ENCODE measurements at regions not wholly inside any gene's neighbourhood (a gene's known extent, or its start where the extent isn't known, plus 50 kb on each side); places are given as distances from the start of the nearest gene placed in this dataset.

DNA sequence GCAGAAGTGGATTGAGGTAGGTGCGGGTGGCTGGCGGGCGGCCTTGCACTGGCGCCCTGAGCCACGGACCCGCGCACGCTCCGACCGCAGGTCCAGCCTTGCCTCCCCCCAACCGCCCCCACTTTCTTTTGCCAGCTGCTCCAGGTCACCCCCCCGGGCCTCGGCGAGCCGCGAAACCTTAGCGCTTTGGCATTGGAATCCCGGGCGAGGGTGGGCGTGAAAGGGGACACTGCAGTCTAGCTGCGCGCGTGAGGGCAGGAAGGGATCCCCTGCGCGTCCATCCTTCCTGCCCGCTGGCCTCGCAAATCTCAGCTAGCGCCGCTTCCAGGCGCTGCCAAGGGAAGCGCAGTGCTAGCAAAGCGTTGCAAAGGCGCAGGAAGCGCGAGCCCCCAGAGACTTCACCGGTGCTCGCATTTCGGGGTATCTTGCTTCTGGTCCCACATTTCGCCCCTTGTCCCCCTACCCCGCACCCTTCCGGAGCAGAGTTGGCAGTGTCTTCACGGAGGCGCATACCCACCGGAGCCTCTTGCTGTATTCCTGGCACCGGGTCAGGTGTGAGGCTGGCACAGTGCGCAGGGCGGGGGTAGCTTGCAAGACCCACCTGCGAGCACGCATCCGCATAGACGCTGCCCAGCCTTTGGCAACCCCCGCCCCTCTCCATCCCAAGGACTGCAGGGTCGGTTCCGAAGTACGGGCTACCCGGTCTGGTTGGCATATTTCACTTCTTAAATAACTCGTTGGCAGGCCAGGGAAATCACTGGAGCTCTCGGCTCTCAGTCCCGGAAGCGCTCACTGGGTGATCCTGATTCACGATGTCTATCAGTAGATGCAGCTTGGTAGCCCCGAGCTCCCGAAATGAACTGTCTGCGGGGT, 104.4 kb downstream of the UCHL1 start:
- POLR2A ChIA-PET: no interaction called here

DNA sequence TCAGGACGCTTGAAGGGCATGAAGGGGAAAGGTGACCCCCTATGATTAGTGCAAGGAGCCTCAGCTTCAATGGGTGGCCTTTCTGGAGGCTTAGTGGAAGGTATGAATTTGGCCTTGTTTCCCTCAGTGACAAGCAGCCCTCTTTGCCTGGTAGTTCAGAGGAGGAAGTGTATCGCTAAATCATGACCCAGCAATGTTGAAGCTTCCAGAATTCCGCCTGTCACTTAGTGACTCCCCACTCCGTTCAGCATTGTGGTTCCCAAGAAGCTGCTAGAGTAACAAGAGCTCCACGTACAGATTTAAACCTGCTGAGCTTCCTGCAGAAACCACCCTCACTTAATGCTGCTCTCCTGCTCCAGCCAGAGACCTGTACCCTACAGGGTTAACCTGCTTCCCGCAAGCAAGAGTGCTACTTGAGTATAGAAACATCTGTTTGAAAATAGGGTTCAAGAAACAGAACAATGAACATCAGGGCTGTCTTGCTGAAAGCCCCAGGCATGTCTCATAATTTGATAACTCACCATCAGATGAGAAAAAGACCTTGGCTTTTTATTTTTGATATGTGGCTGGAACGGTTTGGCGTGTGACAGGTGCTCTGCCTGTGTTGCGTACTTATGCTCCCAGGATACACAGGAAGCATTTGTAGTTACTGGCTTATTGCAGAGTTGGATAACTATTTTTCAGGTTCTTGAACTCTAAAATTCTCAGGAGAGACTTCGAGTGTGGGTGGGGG, 105.2 kb downstream of the UCHL1 start:
- no TSS peak for BruUV-seq (replicated peaks)
- Histone ChIP-seq H3K36me3 (ENCODE audit: control insufficient read depth, insufficient read depth, low read length) (no peaks in the 10 kb centered on the region), H3K27ac (ENCODE audit: low read length) (no peak overlapping the region), H3K4me3 (ENCODE audit: low read depth in 2 of 2, low read length in 2 of 2) (peak overlapping the region; percentile 41 to 44; a peak in 3 of 4 replicates), H3K27me3 (ENCODE audit: control insufficient read depth, insufficient read depth, low read length) (peaks cover 9% of the 10 kb centered on the region), H3K4me1 (ENCODE audit: control insufficient read depth, insufficient read depth, low read length) (no peaks in the 10 kb centered on the region), H3K9me3 (ENCODE audit: control insufficient read depth, insufficient read depth, low read depth, low read length) (no peaks in the 10 kb centered on the region)
- in situ Hi-C loops (cut with HindIII; ENCODE audit: low pct_unique_long_range_greater_than_20kb, low sequenced_read_pairs): no loop called here
- no peak for DNase-seq (ENCODE audit: low read depth, low spot score)
- CTCF ChIA-PET: no interaction called here
- intact Hi-C loops (cut with micrococcal nuclease; ENCODE audit: unreplicated experiment): no loop called here
- TF ChIP-seq, protein P1, sequence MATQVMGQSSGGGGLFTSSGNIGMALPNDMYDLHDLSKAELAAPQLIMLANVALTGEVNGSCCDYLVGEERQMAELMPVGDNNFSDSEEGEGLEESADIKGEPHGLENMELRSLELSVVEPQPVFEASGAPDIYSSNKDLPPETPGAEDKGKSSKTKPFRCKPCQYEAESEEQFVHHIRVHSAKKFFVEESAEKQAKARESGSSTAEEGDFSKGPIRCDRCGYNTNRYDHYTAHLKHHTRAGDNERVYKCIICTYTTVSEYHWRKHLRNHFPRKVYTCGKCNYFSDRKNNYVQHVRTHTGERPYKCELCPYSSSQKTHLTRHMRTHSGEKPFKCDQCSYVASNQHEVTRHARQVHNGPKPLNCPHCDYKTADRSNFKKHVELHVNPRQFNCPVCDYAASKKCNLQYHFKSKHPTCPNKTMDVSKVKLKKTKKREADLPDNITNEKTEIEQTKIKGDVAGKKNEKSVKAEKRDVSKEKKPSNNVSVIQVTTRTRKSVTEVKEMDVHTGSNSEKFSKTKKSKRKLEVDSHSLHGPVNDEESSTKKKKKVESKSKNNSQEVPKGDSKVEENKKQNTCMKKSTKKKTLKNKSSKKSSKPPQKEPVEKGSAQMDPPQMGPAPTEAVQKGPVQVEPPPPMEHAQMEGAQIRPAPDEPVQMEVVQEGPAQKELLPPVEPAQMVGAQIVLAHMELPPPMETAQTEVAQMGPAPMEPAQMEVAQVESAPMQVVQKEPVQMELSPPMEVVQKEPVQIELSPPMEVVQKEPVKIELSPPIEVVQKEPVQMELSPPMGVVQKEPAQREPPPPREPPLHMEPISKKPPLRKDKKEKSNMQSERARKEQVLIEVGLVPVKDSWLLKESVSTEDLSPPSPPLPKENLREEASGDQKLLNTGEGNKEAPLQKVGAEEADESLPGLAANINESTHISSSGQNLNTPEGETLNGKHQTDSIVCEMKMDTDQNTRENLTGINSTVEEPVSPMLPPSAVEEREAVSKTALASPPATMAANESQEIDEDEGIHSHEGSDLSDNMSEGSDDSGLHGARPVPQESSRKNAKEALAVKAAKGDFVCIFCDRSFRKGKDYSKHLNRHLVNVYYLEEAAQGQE (IDR thresholded peaks at IDR 0.05; ENCODE audit: insufficient read depth in 1 of 2, low read depth in 2 of 2, low read length in 1 of 2): no peak
- no peak for TF ChIP-seq POLR2AphosphoS5 (IDR thresholded peaks at IDR 0.05; ENCODE audit: low read depth, low read length)
- no peak for TF ChIP-seq SIN3A (IDR thresholded peaks at IDR 0.05; ENCODE audit: borderline replicate concordance, insufficient read depth, low read depth, low read length)
- TF ChIP-seq, protein P2, sequence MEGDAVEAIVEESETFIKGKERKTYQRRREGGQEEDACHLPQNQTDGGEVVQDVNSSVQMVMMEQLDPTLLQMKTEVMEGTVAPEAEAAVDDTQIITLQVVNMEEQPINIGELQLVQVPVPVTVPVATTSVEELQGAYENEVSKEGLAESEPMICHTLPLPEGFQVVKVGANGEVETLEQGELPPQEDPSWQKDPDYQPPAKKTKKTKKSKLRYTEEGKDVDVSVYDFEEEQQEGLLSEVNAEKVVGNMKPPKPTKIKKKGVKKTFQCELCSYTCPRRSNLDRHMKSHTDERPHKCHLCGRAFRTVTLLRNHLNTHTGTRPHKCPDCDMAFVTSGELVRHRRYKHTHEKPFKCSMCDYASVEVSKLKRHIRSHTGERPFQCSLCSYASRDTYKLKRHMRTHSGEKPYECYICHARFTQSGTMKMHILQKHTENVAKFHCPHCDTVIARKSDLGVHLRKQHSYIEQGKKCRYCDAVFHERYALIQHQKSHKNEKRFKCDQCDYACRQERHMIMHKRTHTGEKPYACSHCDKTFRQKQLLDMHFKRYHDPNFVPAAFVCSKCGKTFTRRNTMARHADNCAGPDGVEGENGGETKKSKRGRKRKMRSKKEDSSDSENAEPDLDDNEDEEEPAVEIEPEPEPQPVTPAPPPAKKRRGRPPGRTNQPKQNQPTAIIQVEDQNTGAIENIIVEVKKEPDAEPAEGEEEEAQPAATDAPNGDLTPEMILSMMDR (IDR thresholded peaks at IDR 0.05): no peak
- no peak for TF ChIP-seq TCF7L2 (IDR thresholded peaks at IDR 0.05; ENCODE audit: low read depth, low read length)
- POLR2A ChIA-PET: no interaction called here
- no peak for ATAC-seq

More for the DNA sequence above, 104.4 kb downstream of the UCHL1 start:
- TF ChIP-seq, protein P1 (IDR thresholded peaks at IDR 0.05; ENCODE audit: insufficient read depth in 1 of 2, low read depth in 2 of 2, low read length in 1 of 2): no peak
- TF ChIP-seq SIN3A (IDR thresholded peaks at IDR 0.05; ENCODE audit: borderline replicate concordance, insufficient read depth, low read depth, low read length) (no peak), POLR2AphosphoS5 (IDR thresholded peaks at IDR 0.05; ENCODE audit: low read depth, low read length) (no peak), TCF7L2 (IDR thresholded peaks at IDR 0.05; ENCODE audit: low read depth, low read length) (no peak)
- TF ChIP-seq, protein P2 (IDR thresholded peaks at IDR 0.05): no peak
- CTCF ChIA-PET: no interaction called here
- no peaks in the 10 kb centered on the region for H3K4me1 ChIP-seq (ENCODE audit: control insufficient read depth, insufficient read depth, low read length)
- DNase-seq (ENCODE audit: low read depth, low spot score) (no peak), ATAC-seq (peak; percentile 60)
- in situ Hi-C loops (cut with HindIII; ENCODE audit: low pct_unique_long_range_greater_than_20kb, low sequenced_read_pairs): no loop called here
- no peaks in the 10 kb centered on the region for H3K36me3 ChIP-seq (ENCODE audit: control insufficient read depth, insufficient read depth, low read length)
- intact Hi-C loops (cut with micrococcal nuclease; ENCODE audit: unreplicated experiment): no loop called here
- no TSS peak for BruUV-seq (replicated peaks)
- no peaks in the 10 kb centered on the region for H3K9me3 ChIP-seq (ENCODE audit: control insufficient read depth, insufficient read depth, low read depth, low read length)
- H3K27ac ChIP-seq (ENCODE audit: low read length): no peak overlapping the region
- peak overlapping the region; percentile 41 to 44 for H3K4me3 ChIP-seq (ENCODE audit: low read depth in 2 of 2, low read length in 2 of 2)
- peaks cover 9% of the 10 kb centered on the region for H3K27me3 ChIP-seq (ENCODE audit: control insufficient read depth, insufficient read depth, low read length)

Measured in Panc1 (cell line).